Tibial nerve (tissue), 3 donors: ENCODE measurements at regions not wholly inside any gene's neighbourhood (a gene's known extent, or its start where the extent isn't known, plus 50 kb on each side); places are given as distances from the start of the nearest gene placed in this dataset.

ENCODE experiments used
- CTCF ChIP-seq, 5 experiments: fragments of 200-600 bp in 3 of 5; fragments of 450-650 bp in 2 of 5; sonication (generic) in 3 of 5; IDR thresholded peaks; one replicate each; pipeline ENCODE4 v1.5.1; 2016 to 2019; ENCODE audit warnings: antibody characterized with exemption in 5 of 5, mild to moderate bottlenecking in 3 of 5, moderate library complexity in 2 of 5
- POLR2A ChIP-seq, 2 donors: fragments of 450-650 bp; IDR thresholded peaks; one replicate each; pipeline ENCODE4 v1.6.1; 2017; ENCODE audit warnings: antibody characterized with exemption in 2 of 2, mild to moderate bottlenecking in 2 of 2, moderate library complexity in 2 of 2

- TF ChIP-seq CTCF (IDR thresholded peaks at IDR 0.05) (no peak), POLR2A (IDR thresholded peaks at IDR 0.05) (no peak)
Measured at GRCh38 chr12:58532855-58533608, 387.3 kb downstream of the LRIG3 start.
